C4-2B (cell line): ENCODE measurements at regions not wholly inside any gene's neighbourhood (a gene's known extent, or its start where the extent isn't known, plus 50 kb on each side); places are given as distances from the start of the nearest gene placed in this dataset.

Experiments
- H3K27ac ChIP-seq: fragments of 450-650 bp; 2 replicates; pipeline ENCODE4 v1.5.1; 2017
- CTCF ChIP-seq: fragments of 450-650 bp; conservative IDR thresholded peaks from 2 replicates; pipeline ENCODE4 v1.5.1; 2017; ENCODE audit warnings: mild to moderate bottlenecking
- ZFX ChIP-seq: fragments of 450-650 bp; IDR thresholded peaks from 2 replicates; pipeline ENCODE4 v1.6.1; 2017

GRCh38 chr4:79613269-79613935, 205.4 kb upstream of the GK2 start:
- no peak overlapping the region for H3K27ac ChIP-seq
- no peak for TF ChIP-seq ZFX
- TF ChIP-seq CTCF: no peak

GRCh38 chr4:79611026-79611425, 203.0 kb upstream of the GK2 start:
- TF ChIP-seq ZFX (no peak), CTCF (no peak)

DNA sequence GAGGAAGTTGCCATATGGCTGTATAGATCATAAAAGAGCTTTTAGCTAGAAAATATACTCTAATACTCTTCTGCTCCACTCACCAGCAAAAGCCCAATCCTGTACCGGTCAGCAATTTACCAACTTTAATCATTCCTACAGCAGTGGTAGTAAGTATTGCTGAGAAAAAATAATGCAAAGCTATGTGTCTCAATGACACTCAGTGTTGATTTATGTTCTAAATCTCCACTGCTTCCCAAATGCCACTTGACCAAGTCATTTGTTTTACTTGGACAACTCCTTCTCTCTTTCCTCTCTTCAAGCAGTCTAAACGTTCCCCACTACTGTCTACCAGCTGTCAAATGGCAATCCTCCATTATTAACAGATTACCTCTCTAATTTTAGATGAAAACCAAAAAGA, 201.8 kb upstream of the GK2 start:
- no peak overlapping the region for H3K27ac ChIP-seq
- TF ChIP-seq CTCF (no peak), ZFX (no peak)

More at GRCh38 chr4:79611026-79611425, 203.0 kb upstream of the GK2 start:
- H3K27ac ChIP-seq: no peak overlapping the region

GRCh38 chr4:79607979-79608378, 200.0 kb upstream of the GK2 start:
- TF ChIP-seq ZFX: no peak
- H3K27ac ChIP-seq: no peak overlapping the region

DNA sequence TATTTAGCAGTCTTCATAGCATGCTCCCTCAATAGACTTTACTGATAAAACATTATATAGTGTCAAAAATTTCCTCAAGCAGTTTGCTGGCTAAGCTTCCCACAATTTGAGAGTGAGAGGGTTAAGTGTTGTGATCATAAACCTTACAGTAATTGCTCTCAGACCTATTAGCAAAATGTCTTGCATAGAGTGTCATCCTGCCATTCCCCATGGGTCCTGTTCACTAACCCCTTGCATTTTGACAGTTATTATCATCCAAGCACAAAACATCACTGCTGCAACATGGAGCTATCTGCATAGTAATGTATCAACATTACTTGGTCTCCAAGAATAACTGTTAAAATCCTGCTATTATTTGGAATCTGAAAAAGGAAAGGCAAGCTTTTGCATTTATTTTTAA, 196.1 kb upstream of the GK2 start:
- H3K27ac ChIP-seq: no peak overlapping the region
- no peak for TF ChIP-seq CTCF
- no peak for TF ChIP-seq ZFX

- no peak overlapping the region for H3K27ac ChIP-seq
- TF ChIP-seq CTCF (no peak), ZFX (no peak)
Observed at GRCh38 chr4:79603681-79604080, 195.7 kb upstream of the GK2 start.

DNA sequence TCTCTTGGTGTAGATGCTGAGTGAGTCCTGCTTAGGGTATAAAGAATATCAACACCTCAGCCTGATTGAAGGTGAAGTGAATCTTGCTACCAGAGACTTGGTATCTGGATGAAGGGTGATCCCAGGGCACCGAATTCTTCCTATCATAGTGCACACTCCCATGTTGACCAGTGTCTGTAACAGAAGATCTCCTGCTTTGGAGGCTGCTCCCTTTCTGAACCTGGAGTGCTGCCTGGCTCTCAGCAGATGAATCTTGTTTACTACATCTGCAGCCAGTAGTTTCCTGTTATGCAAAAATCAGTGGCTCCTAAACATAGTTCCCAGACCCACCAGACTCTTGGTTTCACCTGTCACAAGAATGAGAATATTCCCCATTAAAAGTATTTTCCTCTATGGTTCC, 191.7 kb upstream of the GK2 start:
- TF ChIP-seq ZFX (no peak), CTCF (no peak)
- no peak overlapping the region for H3K27ac ChIP-seq

- H3K27ac ChIP-seq: no peak overlapping the region
- TF ChIP-seq ZFX: no peak
- TF ChIP-seq CTCF: no peak
Observed at GRCh38 chr4:79598801-79599200, 190.8 kb upstream of the GK2 start.
